Activated B cell treated with CpG ODN at 0.5 μM for 24 hours (primary cell): ENCODE measurements at regions not wholly inside any gene's neighbourhood (a gene's known extent, or its start where the extent isn't known, plus 50 kb on each side); places are given as distances from the start of the nearest gene placed in this dataset.

Experiments
- ATAC-seq: fragments of 200-7000 bp; cut with Tn5 transposase; one replicate; pipeline ENCODE4 v1.10.0; 2021; ENCODE audit warnings: low read depth, mild to moderate bottlenecking, moderate library complexity
- CTCF ChIA-PET: fragments of 350-600 bp; sonication (Branson Sonifier 250); formaldehyde crosslinking; loops from one replicate; lab custom pipeline; 2021; ENCODE audit warnings: antibody characterized with exemption; lab: Charles Lee
- POLR2A ChIA-PET: fragments of 350-600 bp; sonication (Branson Sonifier 250); formaldehyde crosslinking; loops from one replicate; lab custom pipeline; 2021; ENCODE audit warnings: antibody characterized with exemption; lab: Charles Lee
- DNase-seq: peaks from one replicate; pipeline ENCODE4 v3.0.0; 2022
- H3K27ac Mint-ChIP-seq: one replicate; pipeline ENCODE4 v1.8.0; 2020; ENCODE audit warnings: mixed read lengths
- H3K27me3 Mint-ChIP-seq: one replicate; pipeline ENCODE4 v1.8.0; 2021; ENCODE audit warnings: mixed read lengths
- H3K36me3 Mint-ChIP-seq: one replicate; pipeline ENCODE4 v1.8.0; 2021; ENCODE audit warnings: low read depth, mixed read lengths
- H3K4me1 Mint-ChIP-seq: one replicate; pipeline ENCODE4 v1.8.0; 2021; ENCODE audit warnings: mixed read lengths
- H3K4me3 Mint-ChIP-seq: one replicate; pipeline ENCODE4 v1.8.0; 2020; ENCODE audit warnings: mild to moderate bottlenecking, mixed read lengths
- H3K9me3 Mint-ChIP-seq: one replicate; pipeline ENCODE4 v1.8.0; 2020; ENCODE audit warnings: mixed read lengths
- intact Hi-C: fragments of 100-400 bp; cut with micrococcal nuclease; formaldehyde crosslinking; loops from one replicate; pipeline ENCODE4 v1.15.1; 2024
- TF ChIP-seq, protein P1 (sequence below): fragments of 200-600 bp; IDR thresholded peaks from one replicate; pipeline ENCODE4 v1.8.0; 2022; ENCODE audit warnings: antibody characterized with exemption, mild to moderate bottlenecking

DNA sequence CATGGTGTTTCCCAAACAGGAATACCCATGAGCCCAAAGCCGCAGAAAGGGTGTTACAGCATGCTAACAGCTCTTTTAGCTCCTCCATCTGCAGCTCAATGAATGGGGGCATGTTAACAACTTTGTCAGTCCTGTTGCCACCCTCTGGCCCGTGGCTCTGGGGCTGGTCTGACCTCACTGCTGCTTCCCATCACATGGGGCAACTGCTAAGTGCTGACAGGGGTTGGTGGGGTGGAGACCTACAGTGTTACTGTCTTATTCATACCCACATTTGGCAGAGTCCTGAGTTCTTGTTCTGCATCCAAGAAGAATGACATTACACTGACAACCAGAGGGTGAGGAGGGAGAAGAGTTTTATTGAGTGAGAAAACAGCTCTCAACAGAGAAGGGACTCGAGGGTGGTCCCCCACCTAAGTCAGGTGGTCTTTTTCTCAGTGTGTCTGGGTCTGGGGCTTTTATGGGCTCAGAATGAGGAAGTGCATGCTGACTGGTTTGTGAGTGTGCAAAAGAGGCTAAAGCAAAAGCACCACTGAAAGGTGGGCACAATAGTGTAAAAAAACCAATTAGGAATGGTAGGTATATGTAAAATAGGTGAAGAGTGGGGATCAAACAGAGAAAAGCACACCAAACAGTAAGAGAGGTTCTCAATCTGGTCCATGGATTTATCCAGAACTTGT is 1952.0 kb upstream of the PCDH20 start:
- no peak for DNase-seq
- intact Hi-C loops, result no loop called here
- TF ChIP-seq, protein P1, sequence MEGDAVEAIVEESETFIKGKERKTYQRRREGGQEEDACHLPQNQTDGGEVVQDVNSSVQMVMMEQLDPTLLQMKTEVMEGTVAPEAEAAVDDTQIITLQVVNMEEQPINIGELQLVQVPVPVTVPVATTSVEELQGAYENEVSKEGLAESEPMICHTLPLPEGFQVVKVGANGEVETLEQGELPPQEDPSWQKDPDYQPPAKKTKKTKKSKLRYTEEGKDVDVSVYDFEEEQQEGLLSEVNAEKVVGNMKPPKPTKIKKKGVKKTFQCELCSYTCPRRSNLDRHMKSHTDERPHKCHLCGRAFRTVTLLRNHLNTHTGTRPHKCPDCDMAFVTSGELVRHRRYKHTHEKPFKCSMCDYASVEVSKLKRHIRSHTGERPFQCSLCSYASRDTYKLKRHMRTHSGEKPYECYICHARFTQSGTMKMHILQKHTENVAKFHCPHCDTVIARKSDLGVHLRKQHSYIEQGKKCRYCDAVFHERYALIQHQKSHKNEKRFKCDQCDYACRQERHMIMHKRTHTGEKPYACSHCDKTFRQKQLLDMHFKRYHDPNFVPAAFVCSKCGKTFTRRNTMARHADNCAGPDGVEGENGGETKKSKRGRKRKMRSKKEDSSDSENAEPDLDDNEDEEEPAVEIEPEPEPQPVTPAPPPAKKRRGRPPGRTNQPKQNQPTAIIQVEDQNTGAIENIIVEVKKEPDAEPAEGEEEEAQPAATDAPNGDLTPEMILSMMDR, result no peak
- Mint-ChIP-seq H3K27ac (no peak overlapping the region), H3K9me3 (peaks cover 2% of the 10 kb centered on the region), H3K4me1 (no peaks in the 10 kb centered on the region), H3K36me3 (no peaks in the 10 kb centered on the region), H3K4me3 (no peak overlapping the region), H3K27me3 (no peaks in the 10 kb centered on the region)
- POLR2A ChIA-PET, result no interaction called here
- CTCF ChIA-PET, result no interaction called here
- ATAC-seq, result no peak

DNA sequence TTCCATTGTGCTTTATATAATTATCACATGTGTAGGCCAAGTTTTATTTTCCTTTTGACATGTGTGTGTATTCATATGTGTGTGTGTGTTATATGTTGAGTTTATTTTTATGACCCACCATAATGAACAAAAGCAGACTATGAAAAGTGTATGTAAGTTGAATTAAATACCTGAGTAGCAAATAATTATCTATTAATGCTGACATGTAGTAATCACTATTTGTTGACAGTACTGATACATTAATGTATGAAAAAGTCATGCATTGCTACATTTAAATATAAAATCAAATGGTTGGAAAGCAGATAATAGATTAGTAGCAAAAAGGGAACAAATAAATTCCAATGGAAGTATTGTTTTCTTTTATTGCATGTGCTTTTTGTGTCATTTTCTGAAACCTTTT is 1948.5 kb upstream of the PCDH20 start:
- no peak overlapping the region for H3K4me3 Mint-ChIP-seq
- TF ChIP-seq, protein P1, result no peak
- POLR2A ChIA-PET, result no interaction called here
- H3K27ac Mint-ChIP-seq, result no peak overlapping the region
- no peak for ATAC-seq
- H3K27me3 Mint-ChIP-seq, result no peaks in the 10 kb centered on the region
- intact Hi-C loops, result no loop called here
- CTCF ChIA-PET, result no interaction called here
- H3K4me1 Mint-ChIP-seq, result no peaks in the 10 kb centered on the region
- no peak for DNase-seq
- H3K36me3 Mint-ChIP-seq, result no peaks in the 10 kb centered on the region
- peaks cover 2% of the 10 kb centered on the region for H3K9me3 Mint-ChIP-seq

DNA sequence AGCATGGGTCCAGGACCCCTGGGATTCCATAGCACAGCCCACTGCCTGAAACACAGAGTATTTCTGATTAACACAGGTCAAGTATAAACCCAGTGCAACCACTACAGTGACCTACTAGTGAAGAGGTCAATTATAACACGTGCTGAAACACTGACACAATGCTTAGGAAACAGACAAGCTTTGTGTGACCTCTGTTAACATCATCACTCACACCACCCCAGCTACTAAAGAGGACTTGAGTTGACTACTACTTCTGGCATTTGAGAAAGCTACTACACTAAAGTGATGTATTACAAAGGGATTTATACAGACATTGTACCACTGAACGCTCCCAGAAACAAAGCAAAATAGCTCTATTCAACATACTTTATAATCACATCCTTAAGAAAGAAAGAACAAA is 1935.9 kb upstream of the PCDH20 start:
- H3K9me3 Mint-ChIP-seq, result peaks cover 11% of the 10 kb centered on the region
- POLR2A ChIA-PET, result no interaction called here
- TF ChIP-seq, protein P1, result no peak
- H3K36me3 Mint-ChIP-seq, result no peaks in the 10 kb centered on the region
- H3K27me3 Mint-ChIP-seq, result no peaks in the 10 kb centered on the region
- intact Hi-C loops, result no loop called here
- no peak overlapping the region for H3K27ac Mint-ChIP-seq
- H3K4me1 Mint-ChIP-seq, result no peaks in the 10 kb centered on the region
- CTCF ChIA-PET, result no interaction called here
- no peak for ATAC-seq
- DNase-seq, result no peak
- H3K4me3 Mint-ChIP-seq, result no peak overlapping the region

DNA sequence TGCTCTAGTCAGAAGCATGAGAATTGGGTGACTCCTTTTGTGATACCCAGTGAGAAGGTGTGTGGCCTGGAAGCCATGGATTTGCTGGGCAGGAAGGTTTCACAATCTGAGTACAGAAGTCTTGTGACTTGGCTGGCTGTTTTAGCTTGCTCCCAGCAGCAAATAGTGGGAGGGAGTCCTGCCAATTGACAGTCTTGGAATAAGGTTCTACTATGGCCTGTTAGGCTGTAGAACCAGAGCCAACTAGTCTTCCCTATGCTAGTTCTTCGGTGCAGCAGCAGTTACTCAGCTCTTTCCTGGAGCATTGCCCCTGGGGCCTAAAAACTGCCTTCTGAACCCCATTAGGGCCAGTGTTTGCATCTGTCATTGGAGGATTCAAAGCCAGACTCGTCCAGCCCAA is 1935.4 kb upstream of the PCDH20 start:
- Mint-ChIP-seq H3K4me3 (no peak overlapping the region), H3K27ac (no peak overlapping the region)
- ATAC-seq, result no peak

DNA sequence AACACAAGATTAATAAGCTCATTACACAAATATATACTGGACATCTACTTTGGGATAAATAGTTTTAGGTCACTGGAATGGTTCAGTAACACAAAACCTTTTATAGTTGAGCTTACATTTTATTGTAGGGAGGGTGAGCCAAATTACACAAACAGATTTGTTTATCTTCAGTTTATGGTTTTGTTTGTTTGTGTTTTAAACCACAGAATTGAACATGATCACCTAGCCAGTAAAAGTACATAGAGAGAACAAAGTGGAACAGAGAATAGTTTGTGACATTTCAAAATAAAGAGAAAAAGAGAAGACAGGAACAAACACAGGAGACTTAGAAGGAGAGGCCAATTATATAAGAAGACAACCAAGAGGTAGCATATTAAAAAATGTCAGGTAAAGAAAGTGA is 1930.2 kb upstream of the PCDH20 start:
- Mint-ChIP-seq H3K4me1 (no peaks in the 10 kb centered on the region), H3K27me3 (no peaks in the 10 kb centered on the region), H3K27ac (no peak overlapping the region), H3K9me3 (peaks cover 10% of the 10 kb centered on the region), H3K36me3 (no peaks in the 10 kb centered on the region), H3K4me3 (no peak overlapping the region)
- intact Hi-C loops, result no loop called here
- ChIA-PET POLR2A (no interaction called here), CTCF (no interaction called here)
- ATAC-seq (no peak), DNase-seq (no peak)
- TF ChIP-seq, protein P1, result no peak

More for the DNA sequence above, 1935.4 kb upstream of the PCDH20 start:
- DNase-seq, result no peak
- POLR2A ChIA-PET, result no interaction called here
- TF ChIP-seq, protein P1, result no peak
- intact Hi-C loops, result no loop called here
- Mint-ChIP-seq H3K4me1 (no peaks in the 10 kb centered on the region), H3K27me3 (no peaks in the 10 kb centered on the region), H3K36me3 (no peaks in the 10 kb centered on the region), H3K9me3 (peaks cover 11% of the 10 kb centered on the region)
- CTCF ChIA-PET, result no interaction called here
